ENCODE measurements at regions not wholly inside any gene's neighbourhood (a gene's known extent, or its start where the extent isn't known, plus 50 kb on each side); places are given as distances from the start of the nearest gene placed in this dataset.

- Histone ChIP-seq H3K4me1 (no peaks in the 10 kb centered on the region), H3K36me3 (replicated peaks in 1 of 2; ENCODE audit: insufficient read depth in 1 of 2, low read depth in 2 of 2) (no peaks in the 10 kb centered on the region), H3K27me3 (no peaks in the 10 kb centered on the region), H3K27ac (no peak overlapping the region), H3K4me3 (no peak overlapping the region), H3K9me3 (no peaks in the 10 kb centered on the region)
- intact Hi-C loops (cut with DNase I) = no loop called here
- TF ChIP-seq POLR2A (IDR thresholded peaks at IDR 0.05) (no peak), CTCF (IDR thresholded peaks at IDR 0.05) (no peak)
- DNase-seq (peak in 1 of 4 donors; percentile 15), ATAC-seq (peak; percentile 71)
- 34 to 46% methylated on average over 6 of the region's 6 CpGs for WGBS, 2 donors
Observed at GRCh38 chr13:105805892-105806627, 729.4 kb downstream of the EFNB2 start.

GRCh38 chr13:105804561-105805190 is 730.8 kb downstream of the EFNB2 start:
- intact Hi-C loops (cut with DNase I) = no loop called here
- H3K4me3 ChIP-seq = no peak overlapping the region
- WGBS, 2 donors = 77 to 78% methylated on average over 3 of the region's 3 CpGs
- H3K9me3 ChIP-seq = no peaks in the 10 kb centered on the region
- no peak for DNase-seq
- H3K36me3 ChIP-seq (replicated peaks in 1 of 2; ENCODE audit: insufficient read depth in 1 of 2, low read depth in 2 of 2) = no peaks in the 10 kb centered on the region
- no peak for TF ChIP-seq POLR2A (IDR thresholded peaks at IDR 0.05)
- TF ChIP-seq CTCF (IDR thresholded peaks at IDR 0.05) = no peak
- H3K27ac ChIP-seq = no peak overlapping the region
- ATAC-seq = no peak
- no peaks in the 10 kb centered on the region for H3K27me3 ChIP-seq
- H3K4me1 ChIP-seq = no peaks in the 10 kb centered on the region

- TF ChIP-seq CTCF (IDR thresholded peaks at IDR 0.05) (no peak), POLR2A (IDR thresholded peaks at IDR 0.05) (no peak)
- Histone ChIP-seq H3K27me3 (no peaks in the 10 kb centered on the region), H3K4me1 (no peaks in the 10 kb centered on the region), H3K9me3 (no peaks in the 10 kb centered on the region), H3K4me3 (no peak overlapping the region), H3K27ac (no peak overlapping the region), H3K36me3 (replicated peaks in 1 of 2; ENCODE audit: insufficient read depth in 1 of 2, low read depth in 2 of 2) (no peaks in the 10 kb centered on the region)
- ATAC-seq (no peak), DNase-seq (no peak)
- intact Hi-C loops (cut with DNase I) = no loop called here
Observed at GRCh38 chr13:105799155-105799554, 736.3 kb downstream of the EFNB2 start.

- H3K4me3 ChIP-seq = no peak overlapping the region
- H3K4me1 ChIP-seq = no peaks in the 10 kb centered on the region
- H3K9me3 ChIP-seq = no peaks in the 10 kb centered on the region
- no peaks in the 10 kb centered on the region for H3K36me3 ChIP-seq (replicated peaks in 1 of 2; ENCODE audit: insufficient read depth in 1 of 2, low read depth in 2 of 2)
- no peaks in the 10 kb centered on the region for H3K27me3 ChIP-seq
- no peak for DNase-seq
- no peak for ATAC-seq
- intact Hi-C loops (cut with DNase I) = no loop called here
- TF ChIP-seq CTCF (IDR thresholded peaks at IDR 0.05) (no peak), POLR2A (IDR thresholded peaks at IDR 0.05) (no peak)
- WGBS, 2 donors = 19 to 44% methylated on average over 1 of the region's 1 CpG
- H3K27ac ChIP-seq = no peak overlapping the region
Observed at GRCh38 chr13:105798541-105798940, 736.9 kb downstream of the EFNB2 start.

GRCh38 chr13:105796081-105796480 is 739.4 kb downstream of the EFNB2 start:
- WGBS, 2 donors = 62 to 70% methylated on average over 3 of the region's 3 CpGs
- ATAC-seq (no peak), DNase-seq (no peak)
- Histone ChIP-seq H3K27me3 (no peaks in the 10 kb centered on the region), H3K27ac (no peak overlapping the region), H3K36me3 (replicated peaks in 1 of 2; ENCODE audit: insufficient read depth in 1 of 2, low read depth in 2 of 2) (no peaks in the 10 kb centered on the region), H3K9me3 (no peaks in the 10 kb centered on the region), H3K4me1 (no peaks in the 10 kb centered on the region), H3K4me3 (no peak overlapping the region)
- intact Hi-C loops (cut with DNase I) = no loop called here
- TF ChIP-seq CTCF (IDR thresholded peaks at IDR 0.05) = no peak
- no peak for TF ChIP-seq POLR2A (IDR thresholded peaks at IDR 0.05)
